Vagina (tissue), 2 donors: ENCODE measurements at regions not wholly inside any gene's neighbourhood (a gene's known extent, or its start where the extent isn't known, plus 50 kb on each side); places are given as distances from the start of the nearest gene placed in this dataset.

Source experiments
- DNase-seq, 2 donors: peaks; one replicate each; pipeline ENCODE4 v3.0.0-alpha.2; 2017; ENCODE audit errors: extremely low spot score in 2 of 2
- H3K27ac ChIP-seq: fragments of 200-600 bp; sonication (generic); one replicate; pipeline ENCODE4 v1.5.1; 2019
- H3K27me3 ChIP-seq: fragments of 200-600 bp; sonication (generic); one replicate; pipeline ENCODE4 v1.5.1; 2019
- H3K36me3 ChIP-seq, 2 donors: fragments of 200-600 bp; sonication (generic); one replicate each; pipeline ENCODE4 v1.5.1; 2017 to 2019
- H3K4me1 ChIP-seq: fragments of 200-600 bp; sonication (generic); one replicate; pipeline ENCODE4 v1.5.1; 2019
- H3K4me3 ChIP-seq, 2 donors: fragments of 200-600 bp; sonication (generic); 1 replicate in 1 of 2; 2 replicates in 1 of 2; pipeline ENCODE4 v1.5.1; 2016 to 2019
- H3K9me3 ChIP-seq: fragments of 200-600 bp; sonication (generic); one replicate; pipeline ENCODE4 v1.5.1; 2019
- CTCF ChIP-seq, 3 experiments: fragments of 450-650 bp in 2 of 3; fragments of 200-600 bp in 1 of 3; sonication (generic) in 1 of 3; IDR thresholded peaks; one replicate each; pipeline ENCODE4 v1.5.1; 2017 to 2019; ENCODE audit warnings: antibody characterized with exemption in 3 of 3, mild to moderate bottlenecking in 2 of 3, moderate library complexity in 2 of 3
- POLR2A ChIP-seq, 2 donors: fragments of 450-650 bp; IDR thresholded peaks; one replicate each; pipeline ENCODE4 v1.6.1; 2017; ENCODE audit warnings: antibody characterized with exemption in 2 of 2, mild to moderate bottlenecking in 2 of 2, moderate library complexity in 2 of 2
- POLR2AphosphoS5 ChIP-seq, 2 donors: sonication (generic); formaldehyde crosslinking; IDR thresholded peaks; one replicate each; pipeline ENCODE4 v1.9.0; 2017; ENCODE audit warnings: antibody characterized with exemption in 2 of 2, mild to moderate bottlenecking in 2 of 2, low read depth in 1 of 2; ENCODE audit not compliant: insufficient read depth in 1 of 2
- intact Hi-C: fragments of 100-400 bp; cut with DNase I; formaldehyde crosslinking; loops from one replicate; pipeline ENCODE4 v1.15.1; 2023

GRCh38 chr7:89928451-89928850 is 225.8 kb upstream of the STEAP1 start:
- Histone ChIP-seq H3K9me3 (no peaks in the 10 kb centered on the region), H3K4me3 (no peak overlapping the region), H3K27me3 (no peaks in the 10 kb centered on the region), H3K4me1 (no peaks in the 10 kb centered on the region), H3K36me3 (no peaks in the 10 kb centered on the region), H3K27ac (no peak overlapping the region)
- no peak for DNase-seq
- intact Hi-C loops, result no loop called here
- no peak for TF ChIP-seq POLR2AphosphoS5 (IDR thresholded peaks at IDR 0.05; ENCODE audit: insufficient read depth in 1 of 2, low read depth in 1 of 2)
- TF ChIP-seq POLR2A (IDR thresholded peaks at IDR 0.05), result no peak
- no peak for TF ChIP-seq CTCF (IDR thresholded peaks at IDR 0.05)

GRCh38 chr7:89934101-89934500 is 220.2 kb upstream of the STEAP1 start:
- TF ChIP-seq POLR2AphosphoS5 (IDR thresholded peaks at IDR 0.05; ENCODE audit: insufficient read depth in 1 of 2, low read depth in 1 of 2) (no peak), POLR2A (IDR thresholded peaks at IDR 0.05) (no peak), CTCF (IDR thresholded peaks at IDR 0.05) (no peak)
- intact Hi-C loops, result no loop called here

GRCh38 chr7:89943525-89944050 is 210.7 kb upstream of the STEAP1 start:
- intact Hi-C loops, result no loop called here
- Histone ChIP-seq H3K27ac (no peak overlapping the region), H3K27me3 (no peaks in the 10 kb centered on the region), H3K9me3 (no peaks in the 10 kb centered on the region), H3K4me1 (no peaks in the 10 kb centered on the region), H3K4me3 (no peak overlapping the region), H3K36me3 (no peaks in the 10 kb centered on the region)
- DNase-seq, result no peak
- no peak for TF ChIP-seq CTCF (IDR thresholded peaks at IDR 0.05)
- no peak for TF ChIP-seq POLR2AphosphoS5 (IDR thresholded peaks at IDR 0.05; ENCODE audit: insufficient read depth in 1 of 2, low read depth in 1 of 2)
- no peak for TF ChIP-seq POLR2A (IDR thresholded peaks at IDR 0.05)

More at GRCh38 chr7:89934101-89934500, 220.2 kb upstream of the STEAP1 start:
- Histone ChIP-seq H3K27ac (no peak overlapping the region), H3K4me1 (no peaks in the 10 kb centered on the region), H3K36me3 (no peaks in the 10 kb centered on the region), H3K9me3 (no peaks in the 10 kb centered on the region), H3K4me3 (no peak overlapping the region), H3K27me3 (no peaks in the 10 kb centered on the region)
- DNase-seq, result no peak

GRCh38 chr7:89958525-89959068 is 195.7 kb upstream of the STEAP1 start:
- intact Hi-C loops, result no loop called here
- no peaks in the 10 kb centered on the region for H3K27me3 ChIP-seq
- H3K27ac ChIP-seq, result no peak overlapping the region
- H3K4me3 ChIP-seq, result no peak overlapping the region
- H3K9me3 ChIP-seq, result no peaks in the 10 kb centered on the region
- no peaks in the 10 kb centered on the region for H3K36me3 ChIP-seq
- TF ChIP-seq POLR2A (IDR thresholded peaks at IDR 0.05) (no peak), POLR2AphosphoS5 (IDR thresholded peaks at IDR 0.05; ENCODE audit: insufficient read depth in 1 of 2, low read depth in 1 of 2) (no peak), CTCF (IDR thresholded peaks at IDR 0.05) (no peak)
- DNase-seq, result no peak
- H3K4me1 ChIP-seq, result no peaks in the 10 kb centered on the region

DNA sequence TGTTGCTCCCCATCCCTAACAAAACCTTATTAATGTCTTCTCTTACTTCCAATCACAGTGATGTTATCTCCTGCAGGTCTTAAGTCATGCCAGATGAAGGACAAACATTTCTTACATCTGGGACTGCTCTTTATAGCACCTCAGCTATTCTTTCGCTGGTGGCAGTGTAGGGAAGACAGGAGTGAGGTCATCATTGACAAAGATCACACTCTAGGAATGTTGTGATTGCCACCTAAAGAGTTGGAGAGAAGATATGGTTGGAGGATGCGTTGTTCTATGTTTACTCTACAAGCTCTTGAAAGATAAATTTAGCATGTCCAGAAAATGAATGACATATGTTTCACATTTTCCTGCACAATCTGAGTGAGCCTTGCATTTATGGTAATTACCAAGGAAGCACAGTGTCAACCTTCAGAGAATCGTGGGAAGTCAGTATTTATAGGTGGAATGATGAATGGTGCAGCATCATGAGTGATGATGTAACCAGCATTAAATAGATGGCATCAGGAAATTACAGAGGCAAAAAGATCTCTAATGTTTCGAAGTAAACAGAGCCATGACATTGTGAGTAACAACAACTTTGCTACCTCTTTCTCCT is 188.1 kb upstream of the STEAP1 start:
- Histone ChIP-seq H3K36me3 (no peaks in the 10 kb centered on the region), H3K4me1 (no peaks in the 10 kb centered on the region), H3K4me3 (no peak overlapping the region), H3K27ac (no peak overlapping the region), H3K27me3 (no peaks in the 10 kb centered on the region), H3K9me3 (no peaks in the 10 kb centered on the region)
- no peak for TF ChIP-seq POLR2A (IDR thresholded peaks at IDR 0.05)
- no peak for TF ChIP-seq POLR2AphosphoS5 (IDR thresholded peaks at IDR 0.05; ENCODE audit: insufficient read depth in 1 of 2, low read depth in 1 of 2)
- no peak for DNase-seq
- intact Hi-C loops, result no loop called here
